IPS DF 6.9 (cell line): ENCODE measurements at regions not wholly inside any gene's neighbourhood (a gene's known extent, or its start where the extent isn't known, plus 50 kb on each side); places are given as distances from the start of the nearest gene placed in this dataset.

ENCODE experiments used
- DNase-seq: peaks from one replicate; pipeline ENCODE4 v3.0.0-alpha.2; 2013; ENCODE audit warnings: low read depth, low spot score
- H3K27ac ChIP-seq: one replicate; pipeline ENCODE4 v1.5.1; 2013; ENCODE audit warnings: low read length, control low read depth
- H3K27me3 ChIP-seq: 2 replicates; pipeline ENCODE4 v1.6.1; 2013; ENCODE audit warnings: mild to moderate bottlenecking, low read length; ENCODE audit not compliant: control insufficient read depth, insufficient read depth
- H3K36me3 ChIP-seq: 2 replicates; pipeline ENCODE4 v1.6.1; 2013; ENCODE audit warnings: low read length; ENCODE audit not compliant: control insufficient read depth, insufficient read depth
- H3K4me1 ChIP-seq: 2 replicates; pipeline ENCODE4 v1.6.1; 2013; ENCODE audit warnings: low read length; ENCODE audit not compliant: control insufficient read depth, insufficient read depth
- H3K4me3 ChIP-seq: 2 replicates; pipeline ENCODE4 v1.5.1; 2013; ENCODE audit warnings: mild to moderate bottlenecking, low read length
- H3K9me3 ChIP-seq: 2 replicates; pipeline ENCODE4 v1.6.1; 2013; ENCODE audit warnings: low read length, inconsistent platforms; ENCODE audit not compliant: control insufficient read depth, insufficient read depth
- WGBS: extraction: QIAGEN DNeasy Blood & Tissue Kit; methylation state at CpG from one replicate; pipeline ENCODE4 v1.1.7; 2013; ENCODE audit warnings: mixed read lengths, missing lambda C conversion rate; ENCODE audit not compliant: insufficient read length, insufficient coverage; 5-methylcytosine and 5-hydroxymethylcytosine counted together

- DNase-seq: no peak
- Histone ChIP-seq H3K27me3 (no peaks in the 10 kb centered on the region), H3K9me3 (no peaks in the 10 kb centered on the region), H3K27ac (no peak overlapping the region), H3K4me3 (no peak overlapping the region), H3K36me3 (no peaks in the 10 kb centered on the region), H3K4me1 (no peaks in the 10 kb centered on the region)
- WGBS: no CpG with 5 or more reads among the region's 2 CpGs
Measured at GRCh38 chr2:38509947-38510326, 92.8 kb downstream of the HNRNPLL start.

GRCh38 chr2:38509314-38509946 is 93.3 kb downstream of the HNRNPLL start:
- H3K4me3 ChIP-seq: no peak overlapping the region
- no CpG with 5 or more reads among the region's 5 CpGs for WGBS
- H3K9me3 ChIP-seq: no peaks in the 10 kb centered on the region
- H3K27ac ChIP-seq: no peak overlapping the region
- H3K36me3 ChIP-seq: no peaks in the 10 kb centered on the region
- no peaks in the 10 kb centered on the region for H3K27me3 ChIP-seq
- no peaks in the 10 kb centered on the region for H3K4me1 ChIP-seq
- no peak for DNase-seq

GRCh38 chr2:38508311-38509039 is 94.3 kb downstream of the HNRNPLL start:
- H3K36me3 ChIP-seq: no peaks in the 10 kb centered on the region
- no CpG with 5 or more reads among the region's 10 CpGs for WGBS
- H3K4me3 ChIP-seq: no peak overlapping the region
- H3K9me3 ChIP-seq: no peaks in the 10 kb centered on the region
- no peaks in the 10 kb centered on the region for H3K27me3 ChIP-seq
- H3K27ac ChIP-seq: no peak overlapping the region
- no peaks in the 10 kb centered on the region for H3K4me1 ChIP-seq
- peak; percentile 93 for DNase-seq

- WGBS: no CpG with 5 or more reads among the region's 1 CpG
- Histone ChIP-seq H3K27ac (no peak overlapping the region), H3K36me3 (no peaks in the 10 kb centered on the region), H3K4me1 (no peaks in the 10 kb centered on the region), H3K9me3 (no peaks in the 10 kb centered on the region), H3K27me3 (no peaks in the 10 kb centered on the region), H3K4me3 (no peak overlapping the region)
- DNase-seq: no peak
Measured at GRCh38 chr2:38507712-38508111, 95.0 kb downstream of the HNRNPLL start.

- Histone ChIP-seq H3K36me3 (no peaks in the 10 kb centered on the region), H3K4me3 (no peak overlapping the region), H3K27me3 (no peaks in the 10 kb centered on the region), H3K27ac (no peak overlapping the region), H3K4me1 (no peaks in the 10 kb centered on the region), H3K9me3 (no peaks in the 10 kb centered on the region)
- DNase-seq: no peak
- no CpG with 5 or more reads among the region's 3 CpGs for WGBS
Measured at GRCh38 chr2:38505779-38506178, 96.9 kb downstream of the HNRNPLL start.

GRCh38 chr2:38504169-38504568 is 98.6 kb downstream of the HNRNPLL start:
- no peaks in the 10 kb centered on the region for H3K9me3 ChIP-seq
- H3K4me3 ChIP-seq: no peak overlapping the region
- H3K27me3 ChIP-seq: no peaks in the 10 kb centered on the region
- H3K4me1 ChIP-seq: no peaks in the 10 kb centered on the region; the same call in 1 of the 2 replicates
- H3K27ac ChIP-seq: no peak overlapping the region
- no peaks in the 10 kb centered on the region for H3K36me3 ChIP-seq
- WGBS: no CpG with 5 or more reads among the region's 3 CpGs
- no peak for DNase-seq

- no peak for DNase-seq
- H3K27me3 ChIP-seq: no peaks in the 10 kb centered on the region
- no peaks in the 10 kb centered on the region for H3K36me3 ChIP-seq
- no peak overlapping the region for H3K27ac ChIP-seq
- H3K4me1 ChIP-seq: peaks cover 1% of the 10 kb centered on the region; the same call in 1 of the 2 replicates
- H3K9me3 ChIP-seq: no peaks in the 10 kb centered on the region
- WGBS: no CpG with 5 or more reads among the region's 1 CpG
- H3K4me3 ChIP-seq: no peak overlapping the region
Measured at GRCh38 chr2:38502107-38502506, 100.6 kb downstream of the HNRNPLL start.

- peaks cover 1% of the 10 kb centered on the region; the same call in 1 of the 2 replicates for H3K4me1 ChIP-seq
- no peaks in the 10 kb centered on the region for H3K36me3 ChIP-seq
- no peak overlapping the region for H3K4me3 ChIP-seq
- WGBS: no CpG with 5 or more reads among the region's 12 CpGs
- DNase-seq: no peak
- no peaks in the 10 kb centered on the region for H3K9me3 ChIP-seq
- no peak overlapping the region for H3K27ac ChIP-seq
- H3K27me3 ChIP-seq: no peaks in the 10 kb centered on the region
Measured at GRCh38 chr2:38500283-38500634, 102.5 kb downstream of the HNRNPLL start.

- no peak overlapping the region for H3K27ac ChIP-seq
- no peaks in the 10 kb centered on the region for H3K36me3 ChIP-seq
- no peak for DNase-seq
- peaks cover 1% of the 10 kb centered on the region; the same call in 1 of the 2 replicates for H3K4me1 ChIP-seq
- no CpG with 5 or more reads among the region's 9 CpGs for WGBS
- H3K9me3 ChIP-seq: no peaks in the 10 kb centered on the region
- H3K27me3 ChIP-seq: no peaks in the 10 kb centered on the region
- no peak overlapping the region for H3K4me3 ChIP-seq
Measured at GRCh38 chr2:38499548-38500282, 103.0 kb downstream of the HNRNPLL start.

GRCh38 chr2:38498045-38498481 is 104.7 kb downstream of the HNRNPLL start:
- no peak overlapping the region for H3K27ac ChIP-seq
- no CpG with 5 or more reads among the region's 3 CpGs for WGBS
- DNase-seq: no peak
- peaks cover 1% of the 10 kb centered on the region; the same call in 1 of the 2 replicates for H3K4me1 ChIP-seq
- H3K36me3 ChIP-seq: no peaks in the 10 kb centered on the region
- H3K27me3 ChIP-seq: no peaks in the 10 kb centered on the region
- no peaks in the 10 kb centered on the region for H3K9me3 ChIP-seq
- no peak overlapping the region for H3K4me3 ChIP-seq
